ENCODE measurements at regions not wholly inside any gene's neighbourhood (a gene's known extent, or its start where the extent isn't known, plus 50 kb on each side); places are given as distances from the start of the nearest gene placed in this dataset.

DNA sequence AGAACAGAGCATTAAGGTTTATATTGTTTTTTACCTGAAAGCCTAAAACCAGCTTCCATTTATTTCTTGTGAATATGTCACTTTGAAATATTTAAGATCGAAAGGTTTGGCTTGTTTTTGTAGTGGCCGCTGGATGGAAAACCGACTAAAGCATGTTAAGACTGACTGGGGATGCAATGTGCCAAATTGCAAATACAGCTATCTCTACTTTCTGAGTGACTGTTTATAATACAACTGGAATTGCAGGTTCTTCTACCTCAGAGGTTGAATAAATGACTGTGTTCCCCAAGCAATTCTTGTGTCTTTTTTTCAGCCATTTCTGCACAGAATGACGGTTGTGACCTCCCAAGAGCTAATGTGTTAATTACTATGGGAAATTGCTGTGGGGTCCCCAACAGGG is 50.0 kb upstream of the TMTC4 start:
- Histone ChIP-seq H3K4me3 (ENCODE audit: low read length) (no peak overlapping the region), H3K4me1 (ENCODE audit: control insufficient read depth, insufficient read depth, low read length) (no peaks in the 10 kb centered on the region), H3K9me3 (ENCODE audit: control insufficient read depth, low read length) (peaks cover 3% of the 10 kb centered on the region), H3K27me3 (ENCODE audit: control insufficient read depth, insufficient read depth) (no peaks in the 10 kb centered on the region), H3K27ac (ENCODE audit: low read length) (no peak overlapping the region)
- no peak for ATAC-seq
- intact Hi-C loops (cut with DNase I) = loop anchor here in 1 of 4 donors (10.0 kb wide), 1 partner anchor 380 kb away; no protein-coding TSS in a partner anchor
- WGBS = 81% methylated on average over 4 of the region's 4 CpGs
- DNase-seq = no peak

Measured in right cardiac atrium (tissue), 5 donors.